Spleen (tissue), 7 donors: ENCODE measurements at regions not wholly inside any gene's neighbourhood (a gene's known extent, or its start where the extent isn't known, plus 50 kb on each side); places are given as distances from the start of the nearest gene placed in this dataset.

Source experiments
- CTCF ChIP-seq, 11 experiments: fragments of 200-600 bp in 7 of 11; fragments of 450-650 bp in 4 of 11; sonication (generic) in 4 of 11; IDR thresholded peaks in 8 of 11; conservative IDR thresholded peaks in 3 of 11; 1 replicate in 7 of 11; 2 replicates in 4 of 11; pipeline versions ENCODE4 v1.4.0 to v1.8.0; 2016 to 2021; ENCODE audit warnings: antibody characterized with exemption in 11 of 11, inconsistent platforms in 4 of 11, mild to moderate bottlenecking in 1 of 11
- POLR2AphosphoS5 ChIP-seq, 3 donors: sonication (generic); formaldehyde crosslinking; IDR thresholded peaks; one replicate each; pipeline ENCODE4 v1.5.1; 2017; ENCODE audit warnings: antibody characterized with exemption in 3 of 3
- donor health status: DM: no; HTN: no; CAD: no; lungs with moderate emphysema.
- donor health status: DM: no; HTN: no; CAD: no.
- donor health status: DM: no; HTN: no; CAD: no.

- no peak for TF ChIP-seq POLR2AphosphoS5 (IDR thresholded peaks at IDR 0.05)
- no peak for TF ChIP-seq CTCF (IDR thresholded peaks at IDR 0.05 in 8 of 11, conservative IDR thresholded peaks at IDR 0.05 in 3 of 11)
Measured at GRCh38 chr2:42957861-42958301, 165.5 kb upstream of the HAAO start.
